HG02759 (cell line): ENCODE measurements at regions not wholly inside any gene's neighbourhood (a gene's known extent, or its start where the extent isn't known, plus 50 kb on each side); places are given as distances from the start of the nearest gene placed in this dataset.

ENCODE experiments used
- ATAC-seq: cut with Tn5 transposase; IDR thresholded peaks from one replicate; pipeline ENCODE4 v1.9.1; 2021; ENCODE audit warnings: mild to moderate bottlenecking, moderate library complexity; ENCODE audit not compliant: unreplicated experiment

DNA sequence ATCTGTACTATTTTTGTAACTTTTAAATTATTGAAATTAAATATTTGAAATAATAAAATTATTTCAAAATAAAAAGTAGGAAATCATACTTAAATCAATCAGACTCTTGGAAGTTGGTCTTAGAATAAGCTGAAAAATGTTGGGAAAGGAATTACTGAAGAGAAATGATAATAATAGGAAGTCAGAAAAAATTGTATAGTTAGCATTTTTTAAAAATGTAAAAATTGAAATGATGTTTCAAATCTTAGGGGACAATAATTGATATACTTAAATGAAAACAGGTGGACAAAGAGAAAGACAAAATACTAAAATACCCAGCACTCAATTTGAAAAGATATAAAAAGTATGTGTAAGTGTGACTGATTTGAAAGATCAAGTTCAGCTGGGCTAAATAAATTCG, 186.1 kb downstream of the BMP2 start:
- no peak for ATAC-seq

DNA sequence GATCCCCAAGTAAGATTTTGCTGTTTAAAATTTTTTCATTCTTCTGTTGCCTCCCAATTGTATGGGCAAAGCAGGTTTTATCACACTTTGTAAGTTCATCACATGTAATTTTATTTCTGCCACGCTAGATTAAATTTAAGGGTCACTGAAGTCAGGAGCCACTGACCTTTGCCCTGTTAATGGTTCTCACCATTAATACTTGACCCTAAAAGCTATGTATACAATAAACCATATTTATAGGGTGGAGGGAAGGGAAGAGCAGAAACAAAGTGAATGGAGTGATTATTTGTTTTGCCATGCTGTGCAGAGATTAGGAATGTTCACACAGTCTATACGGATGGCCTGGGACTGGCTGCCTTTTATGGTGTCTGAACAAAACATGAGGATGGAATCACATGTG, 186.7 kb downstream of the BMP2 start:
- no peak for ATAC-seq

DNA sequence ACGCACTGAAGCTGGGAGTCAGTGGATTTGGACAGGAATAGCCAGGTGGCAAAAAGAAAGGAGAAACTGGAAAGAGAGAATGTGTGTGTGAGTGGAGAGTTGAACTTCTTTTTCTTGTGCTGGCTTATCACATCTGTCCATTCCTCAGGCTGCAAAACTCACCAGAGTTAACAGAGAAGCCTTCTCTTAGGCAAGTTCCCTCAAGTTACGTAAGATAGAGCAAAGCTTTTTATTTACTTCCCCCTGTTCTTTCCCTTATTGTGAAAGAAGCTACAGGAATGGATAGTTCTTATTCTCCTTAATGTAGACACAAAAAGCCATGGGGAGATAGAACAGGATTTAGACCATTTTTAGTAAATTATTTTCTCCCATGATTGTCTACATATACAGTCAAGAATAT, 188.6 kb downstream of the BMP2 start:
- ATAC-seq = no peak

DNA sequence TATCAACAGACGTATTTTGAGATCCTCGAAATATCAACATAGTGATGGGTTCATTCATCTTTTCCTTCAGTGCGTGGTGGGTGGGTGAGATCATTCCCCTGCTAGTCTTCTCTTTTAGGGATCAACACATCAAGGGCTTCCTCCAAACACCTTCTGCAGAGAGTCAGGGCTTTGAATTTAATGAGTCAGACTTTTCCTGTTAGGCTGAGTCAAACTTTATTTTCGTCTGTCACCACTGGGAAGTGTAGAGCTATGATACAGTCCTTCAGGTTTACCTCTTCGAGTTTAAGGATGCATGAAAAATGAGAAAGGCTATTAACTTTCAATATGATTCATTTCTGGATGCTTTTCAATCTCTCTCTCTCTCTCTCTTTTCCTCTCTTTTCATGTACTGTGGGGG, 189.1 kb downstream of the BMP2 start:
- no peak for ATAC-seq

DNA sequence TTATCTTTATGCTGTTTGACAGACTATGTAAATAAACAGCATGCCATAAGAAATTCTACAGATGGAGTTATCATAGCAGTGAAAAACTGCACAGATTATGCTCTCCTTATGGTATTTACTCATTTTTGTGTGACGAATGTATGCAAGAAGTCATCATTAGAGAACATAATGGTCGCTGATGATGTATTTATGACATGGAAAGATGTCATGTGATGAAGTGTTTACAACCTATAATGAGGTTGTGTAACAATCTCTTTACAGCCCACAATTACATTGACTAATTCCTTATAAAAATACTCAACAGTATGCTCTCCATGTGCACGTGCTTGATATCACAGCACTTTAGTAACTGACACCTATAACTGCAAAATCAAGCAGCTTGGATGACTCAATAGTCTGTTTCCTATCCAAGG, 192.4 kb downstream of the BMP2 start:
- no peak for ATAC-seq

DNA sequence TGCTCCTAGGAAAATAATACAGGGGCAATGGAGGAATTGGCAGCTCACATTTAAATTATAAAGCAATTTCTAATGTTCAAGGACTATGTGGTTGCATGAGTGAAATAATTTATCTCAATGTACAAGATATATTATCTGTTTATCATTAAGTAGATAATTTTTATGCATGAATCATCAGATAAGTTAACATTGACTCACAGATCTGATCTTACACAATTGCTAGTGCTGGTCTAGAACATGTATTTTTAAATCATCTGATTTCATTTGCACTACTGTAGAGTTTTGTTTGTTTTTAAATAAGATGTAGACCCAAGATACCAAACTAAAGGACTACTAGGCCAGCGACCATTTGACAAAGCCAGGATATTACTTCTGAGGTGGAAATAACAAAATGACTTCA, 199.2 kb downstream of the BMP2 start:
- ATAC-seq = no peak

DNA sequence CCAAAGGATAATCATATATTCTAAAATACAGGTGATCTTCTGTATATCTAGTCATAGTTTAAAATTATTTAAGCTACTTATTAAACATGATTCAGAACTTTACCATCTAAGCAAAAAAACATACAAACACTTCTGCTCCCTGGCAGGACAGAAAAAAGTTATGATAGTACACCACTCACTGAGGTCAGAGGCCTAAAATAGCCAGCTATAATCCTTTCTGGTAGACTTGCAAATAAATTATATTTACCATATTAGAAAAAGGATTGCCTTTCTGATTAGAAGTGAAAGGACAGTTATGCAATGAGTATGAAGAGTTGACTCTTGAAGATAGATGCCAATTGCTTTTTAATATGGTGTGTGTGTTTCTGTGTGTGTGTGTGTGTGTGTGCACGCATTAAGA, 207.4 kb downstream of the BMP2 start:
- no peak for ATAC-seq

DNA sequence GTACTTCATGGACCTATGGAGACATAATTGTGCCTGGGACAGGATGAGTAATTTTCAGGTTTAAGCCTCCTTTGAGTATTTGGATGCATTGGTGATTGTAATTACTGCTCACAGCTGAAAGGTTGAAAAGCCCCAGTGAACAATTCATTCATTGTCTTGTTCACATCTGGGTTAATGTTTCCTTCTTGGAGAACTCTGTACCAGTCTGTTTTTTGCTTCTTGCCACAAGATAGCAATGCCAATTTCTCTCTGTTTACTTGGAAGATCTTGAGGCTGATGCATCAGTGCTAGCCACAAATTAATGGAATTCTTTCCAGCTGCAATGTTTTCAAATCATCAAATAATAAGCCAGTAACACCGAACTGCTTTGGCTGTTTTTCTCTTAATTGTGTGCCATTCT, 207.8 kb downstream of the BMP2 start:
- no peak for ATAC-seq

DNA sequence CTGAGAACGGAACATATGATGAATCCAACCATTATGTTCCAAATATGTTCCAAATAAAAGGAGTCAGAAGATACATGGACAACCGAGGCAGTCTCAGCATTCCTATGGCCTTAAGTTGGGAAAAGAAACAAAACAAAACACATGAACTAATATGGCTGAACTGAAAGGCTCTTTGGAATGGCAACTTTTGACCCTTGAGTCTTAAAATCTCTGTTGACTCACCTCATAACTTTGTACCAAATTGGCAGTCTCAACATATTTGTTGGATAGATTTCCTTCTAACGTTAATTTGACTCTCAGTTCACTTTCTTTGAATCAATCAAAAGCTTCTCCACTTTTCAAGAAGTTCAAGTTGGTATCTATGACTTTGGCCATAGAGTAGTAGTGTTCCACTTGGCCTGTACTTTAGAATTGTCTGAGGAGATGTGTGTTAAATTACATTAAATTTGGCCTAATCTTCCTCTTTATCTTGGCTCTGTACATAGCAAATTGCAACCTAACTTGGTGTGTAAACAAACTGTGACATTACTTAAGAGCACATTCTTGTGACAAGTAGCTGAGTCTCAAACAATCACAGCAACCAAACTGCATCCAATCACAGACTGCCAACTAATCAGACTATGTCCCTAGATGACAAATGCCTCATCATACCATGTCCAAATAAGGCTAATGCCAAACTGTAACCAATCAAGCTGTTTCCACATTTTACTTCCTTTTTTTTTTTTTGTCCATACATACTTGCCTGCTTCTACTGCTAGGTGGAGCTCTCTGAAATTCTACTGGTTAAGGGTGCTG, 208.8 kb downstream of the BMP2 start:
- no peak for ATAC-seq

DNA sequence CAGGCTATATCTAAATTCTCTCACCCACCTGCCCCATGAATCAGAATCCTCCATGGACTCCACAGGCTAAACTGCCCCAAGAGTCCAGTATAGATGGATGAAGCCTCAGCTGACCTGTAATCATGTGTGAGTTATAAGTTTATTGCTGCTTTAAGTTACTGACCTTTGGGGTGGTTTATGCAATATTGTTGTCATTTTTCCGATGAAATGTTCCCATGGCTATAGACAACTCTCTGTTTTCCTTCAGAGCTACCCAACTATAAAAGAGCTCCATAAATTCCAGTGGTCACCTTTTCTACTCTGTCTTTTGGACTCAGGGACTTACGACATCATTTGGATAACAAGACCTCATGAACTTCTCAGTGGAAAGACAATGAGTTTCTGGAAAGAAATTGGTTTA, 212.1 kb downstream of the BMP2 start:
- no peak for ATAC-seq

DNA sequence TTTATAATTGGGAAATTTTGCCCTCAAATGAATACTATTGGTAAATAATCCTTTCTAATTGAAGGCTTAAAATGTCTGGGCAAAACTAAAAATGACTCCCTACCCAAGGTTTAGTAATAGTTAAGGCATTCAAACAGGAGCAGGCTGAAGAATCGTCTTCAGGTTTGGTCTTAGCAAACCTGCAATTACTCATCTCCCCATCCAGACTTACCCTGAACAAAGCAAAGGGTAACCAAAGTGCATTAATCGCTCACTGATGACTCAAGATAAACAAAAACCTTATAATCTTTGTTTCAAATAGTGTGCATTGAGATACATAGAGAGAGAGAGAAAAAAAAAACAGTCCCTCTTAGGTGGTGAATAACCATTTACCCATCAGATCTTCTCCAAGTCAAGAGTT, 225.5 kb downstream of the BMP2 start:
- no peak for ATAC-seq

DNA sequence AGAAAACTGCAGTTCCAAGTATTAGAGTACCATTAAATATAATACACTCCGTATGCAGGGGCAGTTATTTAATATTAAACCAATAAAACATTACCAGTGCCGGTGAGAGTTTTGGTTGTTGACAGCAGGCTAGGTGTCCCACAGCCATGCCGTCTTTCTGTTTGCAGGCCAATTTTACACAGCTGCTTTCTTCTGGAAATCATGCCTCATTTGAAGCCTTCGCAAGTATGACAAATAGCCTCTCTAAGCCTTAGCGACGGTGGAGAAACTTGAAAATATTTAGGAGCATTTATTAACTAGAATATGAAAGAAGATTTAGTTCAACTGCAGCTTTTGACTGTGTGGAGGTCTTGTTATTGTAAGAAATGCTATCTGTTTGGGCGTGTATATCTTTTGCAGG, 226.0 kb downstream of the BMP2 start:
- ATAC-seq = no peak

DNA sequence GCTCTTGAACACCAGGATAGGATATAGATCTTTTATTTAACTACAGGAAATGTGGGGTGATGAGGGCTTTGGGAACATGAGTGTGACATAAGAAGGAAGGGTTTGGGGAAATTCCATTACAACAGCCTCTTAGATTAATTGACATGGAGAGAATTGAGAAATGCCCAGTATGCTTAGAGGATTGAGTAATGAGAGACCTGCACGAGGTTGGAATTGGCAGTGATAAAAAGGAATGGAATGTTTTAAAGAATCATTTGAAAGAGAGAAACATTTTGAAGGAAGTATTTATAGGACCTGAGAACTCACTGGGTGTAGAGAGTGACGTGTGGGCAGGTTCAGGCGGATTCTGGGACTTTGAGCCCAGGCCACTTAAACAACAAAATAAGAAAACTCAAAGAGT, 227.0 kb downstream of the BMP2 start:
- no peak for ATAC-seq

DNA sequence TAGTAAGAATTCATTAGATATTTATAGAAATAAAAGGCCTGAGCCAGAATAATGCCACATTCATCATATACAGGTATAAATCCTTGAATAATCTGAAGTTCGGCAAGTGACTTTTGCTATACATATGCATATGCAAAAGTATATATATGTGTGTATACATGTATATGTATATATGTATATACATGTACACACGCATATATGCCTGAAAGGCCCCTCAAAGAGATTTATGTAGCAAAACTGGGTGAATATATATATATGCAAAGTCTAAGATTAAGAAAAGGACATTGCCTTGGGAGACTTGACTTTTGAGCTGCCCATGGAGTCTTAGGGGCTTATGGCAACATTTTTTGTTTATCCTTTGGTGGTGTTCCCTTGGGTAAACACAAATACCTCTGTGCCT, 231.4 kb downstream of the BMP2 start:
- no peak for ATAC-seq

DNA sequence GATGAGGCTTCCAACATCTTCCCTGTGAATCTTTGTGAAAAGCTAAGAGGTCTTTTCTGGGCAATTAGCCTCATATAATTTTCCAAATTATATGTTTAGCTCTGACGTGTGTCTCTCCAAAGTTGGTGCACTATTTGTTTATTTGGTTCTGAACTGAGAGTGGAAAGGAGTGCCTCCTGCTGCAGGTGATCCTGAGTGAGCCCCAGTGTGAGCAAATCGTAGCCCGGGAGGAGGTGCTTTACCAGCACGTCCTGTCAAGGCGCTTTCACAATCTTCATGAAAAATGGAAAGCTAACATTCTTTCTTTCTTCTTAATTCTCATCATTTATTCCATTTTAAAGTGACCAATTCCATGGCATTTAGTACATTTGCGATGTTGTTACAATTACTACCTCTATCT, 231.9 kb downstream of the BMP2 start:
- ATAC-seq = no peak

DNA sequence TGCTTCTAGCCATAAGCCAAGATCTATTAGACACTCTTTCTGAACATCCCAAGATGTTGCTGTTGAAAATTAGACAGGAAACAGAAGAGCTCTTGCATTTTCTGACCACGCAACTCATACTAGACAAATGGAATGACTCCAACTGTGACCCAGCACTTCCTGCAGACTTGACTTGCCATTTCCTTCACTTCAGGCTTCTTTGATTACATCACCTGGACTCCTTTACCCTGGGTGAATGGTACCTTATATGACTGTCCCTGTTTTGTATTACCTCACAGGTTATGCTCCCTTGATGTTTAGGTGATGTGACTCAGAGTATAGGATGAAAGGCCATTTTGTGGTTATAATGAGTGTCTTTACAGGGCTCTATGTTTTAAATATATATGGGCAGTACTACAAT, 236.1 kb downstream of the BMP2 start:
- no peak for ATAC-seq

DNA sequence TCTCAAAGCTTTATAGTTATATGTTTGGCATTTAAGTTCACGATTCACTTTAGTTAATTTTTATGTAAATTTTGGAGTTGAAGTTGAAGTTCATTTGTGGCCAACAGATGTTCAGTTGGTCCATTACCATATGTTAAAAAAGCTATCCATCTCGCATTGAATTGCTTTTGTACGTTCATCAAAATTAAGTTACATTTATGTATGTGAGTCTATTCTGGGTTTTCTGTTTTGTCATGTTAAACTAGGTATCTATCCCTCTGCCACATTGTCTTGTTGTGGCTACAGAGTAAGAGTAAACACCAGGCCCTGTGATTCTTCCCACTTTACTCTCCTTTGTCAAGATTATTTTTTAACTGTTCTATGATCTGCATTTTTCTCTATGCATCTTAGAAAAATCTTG, 237.3 kb downstream of the BMP2 start:
- ATAC-seq = no peak

DNA sequence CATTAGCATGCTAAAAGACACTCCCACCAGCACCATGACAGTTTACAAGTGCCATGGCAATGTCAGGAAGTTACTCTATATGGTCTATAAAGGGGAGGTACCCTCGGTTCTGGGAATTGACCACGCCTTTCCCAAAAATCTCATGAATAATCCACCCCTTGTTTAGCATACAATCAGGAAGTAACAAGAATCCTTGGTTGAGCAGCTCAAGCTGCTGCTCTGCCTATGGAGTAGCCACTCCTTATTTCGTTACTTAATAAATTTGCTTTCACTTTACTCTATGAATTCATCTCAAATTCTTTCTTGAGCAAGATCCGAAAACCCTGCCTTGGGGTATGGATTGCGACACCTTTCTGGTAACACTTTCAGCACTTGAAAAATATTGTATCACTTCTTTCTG, 243.0 kb downstream of the BMP2 start:
- no peak for ATAC-seq

DNA sequence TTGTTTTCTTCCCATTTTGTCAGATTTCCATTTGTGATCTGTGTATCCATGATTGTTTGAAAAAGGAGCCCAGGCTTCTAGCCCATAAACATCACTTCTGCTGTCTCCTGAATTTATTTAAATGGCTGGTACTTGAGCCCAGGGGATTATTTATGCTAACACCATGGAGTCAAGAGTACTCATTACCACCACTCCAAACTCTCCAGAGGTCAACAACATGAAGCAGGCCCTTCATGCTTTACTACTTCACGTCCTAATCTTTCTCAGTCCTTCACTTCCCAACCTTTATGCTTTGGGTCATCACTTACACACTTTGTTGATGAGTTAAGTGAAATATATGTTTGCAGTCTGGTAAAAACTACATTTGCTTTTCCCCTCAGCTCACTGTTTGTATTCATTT, 247.8 kb downstream of the BMP2 start:
- ATAC-seq = no peak

DNA sequence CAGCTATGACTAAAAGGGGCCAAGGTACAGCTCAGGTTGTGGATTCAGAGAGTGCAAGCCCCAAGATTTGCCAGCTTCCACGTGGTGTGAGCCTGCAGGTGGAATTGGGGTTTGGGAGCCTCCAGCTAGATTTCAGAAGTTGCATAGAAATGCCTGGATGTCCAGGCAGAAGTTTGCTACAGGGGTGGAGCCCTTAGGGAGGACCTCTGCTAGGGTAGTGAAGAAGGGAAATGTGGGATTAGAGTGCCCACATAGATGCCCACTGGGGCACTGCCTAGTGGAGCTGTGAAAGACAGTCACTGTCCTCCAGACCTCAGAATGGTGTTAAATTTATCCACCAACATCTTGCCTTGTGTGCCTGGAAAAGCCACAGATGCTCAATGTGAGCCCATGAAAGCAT, 255.1 kb downstream of the BMP2 start:
- ATAC-seq = no peak

DNA sequence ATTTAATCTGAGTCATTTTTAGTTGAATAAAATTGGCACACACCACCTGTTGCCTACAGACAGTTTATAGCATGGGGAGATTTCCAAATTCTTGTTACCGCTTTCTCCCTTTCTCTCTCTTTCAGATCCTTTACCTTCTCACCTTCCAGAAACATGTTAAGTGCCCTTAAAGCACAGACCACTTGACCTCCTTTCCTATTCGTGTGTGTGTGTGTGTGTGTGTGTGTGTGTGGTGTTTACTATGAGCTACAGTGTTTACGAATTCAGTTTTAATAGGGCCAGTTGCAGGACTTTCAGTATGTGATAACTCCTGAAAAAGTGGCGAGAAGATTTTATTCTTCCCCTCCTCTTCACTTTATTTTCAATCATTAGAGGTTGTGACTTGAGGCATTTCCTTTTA, 258.1 kb downstream of the BMP2 start:
- no peak for ATAC-seq

DNA sequence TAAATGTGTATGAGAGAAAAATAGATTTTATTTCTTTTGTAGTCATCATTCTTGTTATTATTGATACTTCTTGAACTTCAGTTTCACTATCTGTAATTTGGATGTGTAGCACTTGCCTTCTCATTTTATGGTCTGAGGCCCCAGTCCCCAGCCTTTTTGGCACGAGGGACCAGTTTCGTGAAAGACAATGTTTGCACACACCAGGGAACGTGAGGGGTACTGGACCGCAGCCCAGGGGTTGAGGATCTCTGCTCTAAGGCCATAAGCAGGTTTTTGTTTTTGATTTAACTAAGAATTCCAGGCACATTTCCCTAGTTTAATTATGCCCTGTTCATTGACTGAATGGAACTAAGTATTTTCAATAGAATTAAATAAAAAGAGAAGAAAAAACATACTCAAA, 261.5 kb downstream of the BMP2 start:
- ATAC-seq = no peak

DNA sequence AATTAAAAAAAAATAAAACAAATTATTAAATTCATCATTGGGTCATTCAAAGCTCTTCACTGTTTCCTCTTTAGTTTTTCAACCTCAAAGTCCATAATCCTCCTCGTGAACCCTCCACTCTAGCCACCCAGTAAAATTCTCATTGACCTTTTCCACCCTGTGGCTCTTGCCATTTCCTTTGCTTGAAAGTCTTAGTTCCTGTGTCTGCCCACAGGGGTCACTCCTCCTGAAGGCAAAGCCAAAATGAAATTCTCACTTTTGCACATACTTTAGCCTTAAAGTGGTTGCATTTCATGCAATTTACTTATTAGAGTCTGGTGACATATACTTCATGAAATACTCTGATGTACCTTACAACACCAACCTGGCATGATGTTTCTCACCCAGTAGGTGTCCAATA, 263.7 kb downstream of the BMP2 start:
- ATAC-seq = no peak
